ENCODE measurements at regions not wholly inside any gene's neighbourhood (a gene's known extent, or its start where the extent isn't known, plus 50 kb on each side); places are given as distances from the start of the nearest gene placed in this dataset.
"Not testable (repeated sequence)": the region's sequence is repeated elsewhere in the genome, so short reads cannot be mapped to it uniquely, and the experiment has no call there.

GRCh38 chr9:85466834-85467233 lies 274.9 kb downstream of the AGTPBP1 start:
- DNase-seq (ENCODE audit: low read depth) = no peak
- no peak for TF ChIP-seq CTCF (conservative IDR thresholded peaks at IDR 0.05; ENCODE audit: low read depth, low read length)
- H3K4me3 ChIP-seq (ENCODE audit: low read depth, low read length) = no peak overlapping the region

- not testable (repeated sequence) for DNase-seq (ENCODE audit: low read depth)
These were observed 283.5 kb downstream of the AGTPBP1 start for GRCh38 chr9:85458114-85458864.

GRCh38 chr9:85453850-85454249 lies 287.9 kb downstream of the AGTPBP1 start:
- no peak overlapping the region for H3K4me3 ChIP-seq (ENCODE audit: low read depth, low read length)
- TF ChIP-seq CTCF (conservative IDR thresholded peaks at IDR 0.05; ENCODE audit: low read depth, low read length) = no peak
- DNase-seq (ENCODE audit: low read depth) = no peak

More at GRCh38 chr9:85458114-85458864, 283.5 kb downstream of the AGTPBP1 start:
- not testable (repeated sequence) for H3K4me3 ChIP-seq (ENCODE audit: low read depth, low read length)

- TF ChIP-seq CTCF (conservative IDR thresholded peaks at IDR 0.05; ENCODE audit: low read depth, low read length) = no peak
- no peak overlapping the region for H3K4me3 ChIP-seq (ENCODE audit: low read depth, low read length)
- DNase-seq (ENCODE audit: low read depth) = no peak
These were observed 288.9 kb downstream of the AGTPBP1 start for GRCh38 chr9:85452841-85453240.

- no peak overlapping the region for H3K4me3 ChIP-seq (ENCODE audit: low read depth, low read length)
- no peak for TF ChIP-seq CTCF (conservative IDR thresholded peaks at IDR 0.05; ENCODE audit: low read depth, low read length)
- DNase-seq (ENCODE audit: low read depth) = no peak
These were observed 290.1 kb downstream of the AGTPBP1 start for GRCh38 chr9:85451680-85452079.

- TF ChIP-seq CTCF (conservative IDR thresholded peaks at IDR 0.05; ENCODE audit: low read depth, low read length) = no peak
- no peak for DNase-seq (ENCODE audit: low read depth)
- H3K4me3 ChIP-seq (ENCODE audit: low read depth, low read length) = no peak overlapping the region
These were observed 295.9 kb downstream of the AGTPBP1 start for GRCh38 chr9:85445887-85446286.

GRCh38 chr9:85444243-85444642 lies 297.5 kb downstream of the AGTPBP1 start:
- TF ChIP-seq CTCF (conservative IDR thresholded peaks at IDR 0.05; ENCODE audit: low read depth, low read length) = no peak
- no peak for DNase-seq (ENCODE audit: low read depth)
- no peak overlapping the region for H3K4me3 ChIP-seq (ENCODE audit: low read depth, low read length)

Measured in choroid plexus epithelial cell (primary cell).